ENCODE measurements at regions not wholly inside any gene's neighbourhood (a gene's known extent, or its start where the extent isn't known, plus 50 kb on each side); places are given as distances from the start of the nearest gene placed in this dataset.

GRCh38 chr10:81034383-81034782 is 496.7 kb downstream of the SH2D4B start:
- Histone ChIP-seq H4K5ac (ENCODE audit: low read depth, low read length) (no peak overlapping the region), H2BK20ac (ENCODE audit: low read depth, low read length) (no peak overlapping the region), H3K14ac (replicated peaks; ENCODE audit: low read depth, low read length) (no peak overlapping the region), H3K4ac (ENCODE audit: low read depth, low read length) (no peak overlapping the region), H3K23ac (ENCODE audit: low read depth, low read length) (no peak overlapping the region), H3K56ac (ENCODE audit: extremely low read depth, insufficient read depth, low read length) (no peak overlapping the region), H3K27ac (ENCODE audit: insufficient read depth, low read length) (no peak overlapping the region), H2BK15ac (ENCODE audit: low read depth, low read length) (no peak overlapping the region), H3K18ac (ENCODE audit: low read depth, low read length) (no peak overlapping the region), H3K79me1 (ENCODE audit: low read depth in 1 of 2, low read length in 2 of 2) (no peaks in the 10 kb centered on the region), H3K9me1 (ENCODE audit: insufficient read depth, low read length) (no peaks in the 10 kb centered on the region), H4K8ac (ENCODE audit: low read depth in 2 of 2, low read length in 2 of 2) (no peak overlapping the region), H3K36me3 (ENCODE audit: control insufficient read depth, insufficient read depth, low read length) (no peaks in the 10 kb centered on the region), H3K4me1 (ENCODE audit: control insufficient read depth, insufficient read depth, low read length) (no peaks in the 10 kb centered on the region), H2AK5ac (ENCODE audit: low read depth, low read length) (no peak overlapping the region), H4K91ac (ENCODE audit: insufficient read depth, low read depth, low read length) (no peak overlapping the region), H2AFZ (replicated peaks; ENCODE audit: low read length, poor library complexity) (no peak overlapping the region), H4K20me1 (ENCODE audit: insufficient read depth, low read length) (no peaks in the 10 kb centered on the region), H3K4me3 (ENCODE audit: insufficient read depth, low read depth, low read length) (no peak overlapping the region), H3K9me3 (ENCODE audit: control insufficient read depth, insufficient read depth, low read length) (peaks cover 7% of the 10 kb centered on the region; the same call in 1 of the 2 replicates), H3K9ac (ENCODE audit: low read depth, low read length) (no peak overlapping the region), H2AK9ac (replicated peaks; ENCODE audit: low read depth, low read length, poor library complexity) (no peak overlapping the region), H2BK5ac (ENCODE audit: low read depth, low read length, poor library complexity, severe bottlenecking) (no peak overlapping the region), H3K27me3 (ENCODE audit: control insufficient read depth, insufficient read depth, low read length) (no peaks in the 10 kb centered on the region), H3K4me2 (ENCODE audit: low read depth, low read length) (no peak overlapping the region), H2BK120ac (ENCODE audit: low read depth, low read length) (no peak overlapping the region)
- no TSS peak for BruUV-seq (replicated peaks)
- no CpG with 5 or more reads among the region's 4 CpGs for WGBS, 2 experiments (ENCODE audit: extremely low coverage in 2 of 2, insufficient read length in 1 of 2)
- intact Hi-C loops (cut with micrococcal nuclease) = no loop called here
- CTCF ChIA-PET = no interaction called here
- ATAC-seq (ENCODE audit: low read depth) = no peak
- dilution Hi-C loops (cut with HindIII; ENCODE audit: low sequenced_read_pairs, unreplicated experiment) = no loop called here
- DNase-seq = no peak
- in situ Hi-C loops (cut with MboI; ENCODE audit: low sequenced_read_pairs) = no loop called here
- TF ChIP-seq POLR2A (IDR thresholded peaks at IDR 0.05; ENCODE audit: low read depth, low read length) (no peak), BHLHE40 (IDR thresholded peaks at IDR 0.05; ENCODE audit: low read depth, low read length) (no peak), CTCF (conservative IDR thresholded peaks at IDR 0.05; ENCODE audit: low read depth, low read length) (no peak), MXI1 (IDR thresholded peaks at IDR 0.05; ENCODE audit: borderline replicate concordance, low read depth, low read length) (no peak), FOS (IDR thresholded peaks at IDR 0.05; ENCODE audit: low read depth, low read length) (no peak), SMC3 (IDR thresholded peaks at IDR 0.05; ENCODE audit: low read depth, low read length) (no peak), MAZ (IDR thresholded peaks at IDR 0.05; ENCODE audit: borderline replicate concordance, low read depth, low read length) (no peak), RAD21 (IDR thresholded peaks at IDR 0.05; ENCODE audit: low read length) (no peak), RFX5 (IDR thresholded peaks at IDR 0.05; ENCODE audit: low read depth, low read length) (no peak), RCOR1 (IDR thresholded peaks at IDR 0.05; ENCODE audit: insufficient replicate concordance, low read length) (no peak), ELK1 (IDR thresholded peaks at IDR 0.05; ENCODE audit: borderline replicate concordance, low read depth, low read length) (no peak), USF2 (IDR thresholded peaks at IDR 0.05; ENCODE audit: low read depth, low read length) (no peak), NFE2L2 (IDR thresholded peaks at IDR 0.05; ENCODE audit: low read depth, low read length) (no peak), CEBPB (IDR thresholded peaks at IDR 0.05; ENCODE audit: low read depth, low read length) (no peak)
- POLR2A ChIA-PET (ENCODE audit: unreplicated experiment) = no interaction called here

Data from IMR-90 (cell line).